ENCODE measurements at regions not wholly inside any gene's neighbourhood (a gene's known extent, or its start where the extent isn't known, plus 50 kb on each side); places are given as distances from the start of the nearest gene placed in this dataset.
"Not testable (repeated sequence)": the region's sequence is repeated elsewhere in the genome, so short reads cannot be mapped to it uniquely, and the experiment has no call there.

DNA sequence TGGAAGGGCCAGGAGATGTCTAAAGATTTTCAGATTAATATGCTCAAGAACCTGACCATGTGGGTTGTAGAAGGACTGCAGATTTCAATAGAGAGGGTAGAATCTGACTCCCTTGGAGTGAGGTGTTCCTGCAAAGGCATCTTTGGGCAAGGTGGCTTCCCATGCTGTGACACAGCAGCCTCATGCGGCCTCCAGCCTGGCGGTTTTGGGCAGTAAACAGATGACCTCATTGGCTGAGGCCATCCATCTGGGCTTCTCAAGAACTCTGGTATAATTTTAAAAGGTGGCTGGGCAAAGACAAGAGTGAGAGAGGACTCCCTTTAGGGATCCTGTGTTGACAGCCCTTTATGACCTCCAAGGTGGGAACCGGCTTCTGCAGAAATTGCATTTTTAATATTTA is 90.3 kb upstream of the ERCC6L2 start:
- no peak for DNase-seq (ENCODE audit: low spot score)

DNA sequence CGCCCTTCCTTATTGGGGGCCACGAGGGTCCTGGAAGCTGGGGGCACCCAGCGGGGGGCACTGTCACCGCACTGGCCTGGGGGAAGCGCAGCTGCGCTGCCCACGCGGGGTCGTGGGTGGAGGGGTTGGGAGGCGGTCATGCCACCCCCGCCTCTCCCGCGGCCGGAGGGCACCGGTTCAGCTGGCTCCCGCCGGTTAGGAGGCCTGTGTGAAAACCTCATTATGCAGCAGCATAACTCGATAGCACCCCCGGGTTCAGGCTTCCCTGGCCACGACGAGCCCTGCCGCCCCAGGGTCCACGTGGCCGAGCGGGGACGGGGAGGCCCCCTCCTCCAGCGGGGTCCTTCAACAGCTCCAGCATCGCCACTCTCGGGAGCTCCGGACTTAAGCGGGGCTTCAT is 91.2 kb upstream of the ERCC6L2 start:
- DNase-seq (ENCODE audit: low spot score), result no peak

DNA sequence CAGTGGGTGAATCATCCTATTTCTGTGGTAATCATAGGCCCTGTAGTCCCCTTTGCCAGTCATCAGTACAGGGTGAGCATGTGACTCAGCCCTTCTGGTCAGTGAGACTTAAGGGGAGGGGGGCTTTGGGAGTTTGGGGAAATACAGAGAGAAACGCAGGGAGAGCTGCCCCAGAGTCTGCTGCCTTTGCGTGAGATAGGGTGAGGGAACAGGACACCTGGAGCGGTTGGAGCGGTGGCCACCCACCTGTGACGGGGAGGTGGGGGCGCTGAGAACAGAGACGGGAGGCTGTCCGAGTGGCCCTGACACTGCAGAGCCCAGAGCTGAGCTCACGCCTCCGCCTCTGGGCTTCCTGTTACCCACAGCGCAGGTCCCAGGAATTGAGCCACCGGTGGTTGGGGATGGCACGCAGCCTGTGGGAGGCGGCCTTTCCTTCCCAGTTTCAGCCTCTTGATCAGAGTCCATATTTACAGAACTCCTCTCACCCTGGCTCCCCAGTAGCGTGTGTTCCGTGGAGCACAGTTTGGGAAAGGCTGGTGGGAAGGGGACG is 92.0 kb upstream of the ERCC6L2 start:
- no peak for DNase-seq (ENCODE audit: low spot score)

DNA sequence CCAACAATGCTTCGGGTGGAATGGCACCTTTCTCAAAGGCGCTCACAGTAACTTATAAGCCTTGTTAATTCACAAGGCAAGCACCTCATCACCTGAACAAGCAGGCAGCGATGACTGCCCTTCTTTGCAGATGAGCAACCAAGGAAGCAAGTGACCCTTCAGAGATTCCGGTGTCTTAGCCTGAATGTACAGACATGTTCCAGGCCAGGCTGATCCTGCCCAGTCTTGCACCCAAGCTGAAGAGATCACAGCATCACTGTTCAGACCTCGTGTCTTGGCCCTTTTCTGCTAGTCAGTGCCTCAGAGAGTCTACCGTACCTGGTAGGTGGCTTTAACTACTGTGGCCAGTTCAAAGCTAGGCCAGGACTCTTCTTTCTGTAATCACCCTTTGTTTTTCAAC is 94.7 kb upstream of the ERCC6L2 start:
- no peak for DNase-seq (ENCODE audit: low spot score)

DNA sequence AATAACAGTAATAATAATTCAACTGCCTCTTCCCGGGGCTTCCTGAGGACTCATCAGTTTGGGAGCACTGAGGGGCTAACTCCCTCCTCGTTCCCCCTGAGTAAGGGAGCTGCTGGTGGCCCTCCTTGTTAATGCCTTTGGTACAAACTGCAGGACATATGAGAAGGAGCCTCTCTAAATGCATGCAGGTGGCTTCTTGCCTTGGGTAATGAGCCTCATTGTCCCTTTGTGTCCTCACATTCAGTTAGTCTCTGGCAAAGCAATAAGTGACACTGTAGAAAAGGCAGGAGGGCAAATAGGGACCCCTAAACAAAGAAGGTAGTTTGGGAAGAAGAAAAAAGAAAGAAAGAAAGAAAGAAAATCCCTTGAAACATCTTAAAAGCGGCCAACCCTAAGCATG is 95.4 kb upstream of the ERCC6L2 start:
- DNase-seq (ENCODE audit: low spot score), result no peak

DNA sequence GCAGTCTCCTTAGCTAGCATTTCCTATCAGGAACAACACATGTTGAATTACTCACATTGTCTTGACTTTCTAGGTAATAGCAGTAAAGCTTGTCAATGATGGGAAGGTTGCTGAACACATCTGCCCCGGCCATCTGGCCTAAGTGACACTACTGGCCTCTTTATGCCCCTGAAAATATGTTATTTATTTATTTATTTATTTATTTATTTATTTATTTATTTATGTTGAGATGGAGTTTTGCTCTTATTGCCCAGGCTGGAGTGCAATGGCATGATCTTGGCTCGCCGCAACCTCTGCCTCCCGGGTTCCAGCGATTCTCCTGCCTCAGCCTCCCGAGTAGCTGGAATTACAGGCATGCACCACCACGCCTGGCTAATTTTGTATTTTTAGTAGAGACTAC is 95.9 kb upstream of the ERCC6L2 start:
- not testable (repeated sequence) for DNase-seq (ENCODE audit: low spot score)

DNA sequence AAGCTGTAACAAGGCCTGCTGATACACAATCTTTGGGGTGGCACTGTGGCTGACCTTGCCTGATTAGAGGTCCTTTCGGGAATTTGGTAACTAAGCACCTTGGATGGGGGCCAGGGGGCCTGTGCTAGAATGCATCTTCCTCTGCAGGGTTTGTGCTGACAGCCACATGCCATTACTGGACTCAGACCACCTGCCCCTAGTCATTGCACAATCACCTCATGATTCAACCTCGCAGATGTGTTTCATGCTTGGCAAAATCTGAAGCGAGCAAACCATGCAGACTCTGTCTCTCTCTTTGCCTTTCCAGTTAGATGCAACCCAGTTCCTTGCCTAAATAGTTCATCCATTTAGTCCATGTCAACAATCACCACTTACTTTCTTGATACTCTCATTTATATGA is 96.5 kb upstream of the ERCC6L2 start:
- no peak for DNase-seq (ENCODE audit: low spot score)

DNA sequence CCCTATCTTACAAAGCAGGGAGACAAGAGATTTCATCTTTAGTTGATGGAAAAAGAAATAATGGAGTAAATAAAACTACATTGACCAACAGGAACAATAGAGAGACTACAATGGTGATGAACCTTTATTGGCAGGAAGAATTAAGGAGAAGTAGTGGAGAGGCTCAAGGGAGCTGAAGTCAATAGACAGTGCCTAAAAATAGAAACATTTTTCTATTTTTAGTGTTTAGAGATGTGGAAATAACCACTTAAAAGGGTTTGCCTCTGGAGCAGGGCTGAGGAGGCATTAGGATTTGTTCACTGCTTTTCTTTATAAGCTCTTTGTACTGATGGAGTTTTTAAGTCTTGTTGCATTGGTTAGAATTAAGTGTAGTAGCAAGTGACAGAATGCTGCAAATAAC is 98.4 kb upstream of the ERCC6L2 start:
- no peak for DNase-seq (ENCODE audit: low spot score)

DNA sequence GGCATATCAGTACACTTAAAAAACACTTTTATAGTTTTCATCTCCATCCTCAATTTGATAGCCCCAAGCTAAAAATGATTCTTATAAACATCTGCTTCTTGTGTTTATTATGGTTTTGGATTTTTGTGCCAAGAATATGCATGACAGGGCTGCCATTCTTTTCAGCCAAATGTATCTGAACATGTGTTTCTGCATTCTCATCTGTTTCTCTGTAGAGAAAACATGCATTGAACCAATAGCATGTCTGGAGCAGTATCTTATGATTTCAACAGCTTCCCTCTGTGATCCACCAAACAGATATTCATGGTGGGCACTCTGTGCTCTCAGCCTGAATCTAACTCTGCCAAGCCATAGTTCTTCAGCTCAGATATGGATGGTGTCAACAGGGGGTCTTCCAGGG is 99.3 kb upstream of the ERCC6L2 start:
- no peak for DNase-seq (ENCODE audit: low spot score)

DNA sequence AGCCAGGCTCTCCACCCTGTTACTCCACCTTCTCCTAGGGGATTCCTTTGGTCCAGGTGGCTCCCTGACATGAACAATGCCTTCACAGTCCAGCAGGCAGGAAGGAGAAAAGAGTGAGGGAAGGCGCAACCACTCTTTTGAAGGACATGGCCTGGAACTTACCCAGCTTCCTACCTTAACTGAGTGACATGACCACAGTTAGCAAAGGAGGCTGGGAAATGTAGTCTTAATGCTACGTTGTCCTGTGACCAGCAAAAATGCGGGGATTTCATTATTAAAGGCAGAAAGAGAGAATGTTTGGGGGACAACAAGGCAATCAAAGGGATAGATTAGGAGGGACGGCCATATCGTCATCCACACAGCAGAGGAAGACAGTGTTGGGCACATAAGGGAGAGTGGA is 100.3 kb upstream of the ERCC6L2 start:
- DNase-seq (ENCODE audit: low spot score), result no peak

DNA sequence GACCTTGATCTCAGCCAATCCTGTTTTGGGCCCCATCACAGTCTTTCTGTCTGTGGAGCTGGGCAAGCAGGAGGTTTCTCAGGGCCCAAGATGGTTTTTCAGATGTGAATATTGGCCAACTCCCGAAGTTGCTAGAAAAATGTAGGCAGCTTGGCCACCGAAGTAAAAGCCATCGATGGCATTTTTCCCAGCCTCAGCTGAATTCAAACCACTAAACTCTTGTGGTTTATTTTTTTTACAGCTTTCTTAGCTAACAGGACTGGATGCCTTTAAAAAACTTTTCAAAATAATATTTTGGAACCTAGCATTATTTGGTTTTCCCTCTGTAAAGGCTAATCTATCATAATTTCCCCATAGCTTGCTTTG is 102.5 kb upstream of the ERCC6L2 start:
- no peak for DNase-seq (ENCODE audit: low spot score)

DNA sequence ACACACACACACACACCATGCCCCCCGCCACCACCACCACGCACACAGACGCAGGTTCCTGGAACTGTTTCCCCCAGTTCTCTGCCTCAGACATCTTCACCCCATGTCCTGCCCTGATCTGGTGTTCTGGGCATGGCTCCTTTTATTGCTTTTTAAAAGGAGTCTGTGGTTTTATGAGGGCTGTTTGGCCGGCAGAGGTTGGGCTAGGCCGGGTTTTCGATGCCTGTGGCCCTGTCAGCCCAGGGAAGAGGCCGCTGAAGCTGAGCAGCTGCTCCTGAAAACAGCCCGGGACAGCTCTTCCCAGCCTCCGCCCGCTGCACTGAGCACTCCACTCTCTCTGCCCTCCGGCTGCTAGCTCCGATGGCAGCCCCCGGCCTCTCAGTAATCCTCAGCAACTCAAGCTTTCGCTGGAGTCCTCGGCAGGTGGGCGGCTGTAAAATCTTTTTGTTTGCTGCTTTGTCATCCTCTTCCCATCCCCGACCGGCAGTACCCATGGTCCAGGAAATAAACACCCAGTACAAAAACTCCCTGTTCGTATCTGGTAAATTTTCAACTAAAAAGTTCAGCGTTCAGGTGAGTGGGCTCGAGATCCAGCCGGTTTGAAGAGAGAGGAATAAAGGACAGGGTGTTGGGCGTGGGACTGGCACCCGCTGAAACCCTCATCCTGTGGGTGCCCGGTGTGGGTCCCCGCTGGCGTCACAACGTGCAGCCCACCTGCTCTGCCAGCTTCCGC is 103.0 kb upstream of the ERCC6L2 start:
- no peak for DNase-seq (ENCODE audit: low spot score)

DNA sequence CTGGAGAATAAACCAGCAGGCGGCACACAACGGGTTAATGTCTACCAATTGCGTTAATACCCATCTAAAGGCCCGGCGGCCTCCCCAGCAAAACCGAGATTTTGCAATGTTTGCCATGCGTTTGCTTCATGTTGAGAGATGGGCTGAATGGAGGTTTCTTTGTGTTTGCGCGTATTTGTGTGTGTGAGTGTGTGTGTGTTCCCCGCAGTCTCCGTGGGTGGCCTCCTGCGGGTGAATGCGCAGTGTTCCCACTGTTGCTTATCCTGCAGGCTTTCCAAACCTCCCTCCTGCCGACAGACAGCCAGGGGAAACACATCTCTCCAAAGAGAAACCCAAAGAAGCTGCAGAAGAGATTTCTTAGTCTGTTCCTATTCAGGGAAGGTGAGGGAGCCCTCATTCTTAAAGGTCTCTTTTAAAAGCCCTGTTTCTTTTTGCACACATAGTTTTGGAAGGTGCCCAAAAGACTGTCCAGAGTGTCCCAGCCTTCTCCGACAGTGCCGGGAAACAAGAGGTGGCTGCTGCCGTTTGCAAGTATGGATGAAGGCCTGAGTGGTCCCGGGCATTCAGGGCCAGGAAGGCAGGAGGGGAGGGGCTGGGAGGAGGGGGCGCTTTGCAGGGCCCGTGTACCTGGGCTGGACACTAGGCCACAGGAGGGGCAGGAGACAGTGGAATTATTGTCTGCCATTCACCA is 103.8 kb upstream of the ERCC6L2 start:
- no peak for DNase-seq (ENCODE audit: low spot score)

DNA sequence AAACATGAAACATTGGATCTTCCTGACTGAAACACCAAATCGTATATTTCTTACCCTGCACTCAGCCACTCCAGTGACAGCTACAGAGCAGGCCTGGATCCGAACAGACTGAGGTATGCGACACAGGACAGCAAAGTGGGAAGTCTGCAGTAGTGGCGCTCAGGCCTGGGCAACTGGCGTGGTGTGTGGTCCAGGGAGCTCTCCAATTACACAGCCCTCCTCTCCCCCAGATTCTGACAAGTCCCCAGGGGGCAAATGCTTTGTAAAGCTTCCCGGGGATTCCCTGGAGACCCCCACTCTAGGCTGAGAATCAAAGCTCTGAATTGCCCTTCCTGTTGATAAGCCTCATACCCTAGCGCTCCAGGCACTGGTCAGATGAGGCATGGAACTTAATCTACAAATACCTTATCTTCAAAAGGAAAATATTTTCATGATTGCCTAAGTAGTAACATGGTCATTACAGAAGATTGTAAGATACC is 104.8 kb upstream of the ERCC6L2 start:
- DNase-seq (ENCODE audit: low spot score), result no peak

DNA sequence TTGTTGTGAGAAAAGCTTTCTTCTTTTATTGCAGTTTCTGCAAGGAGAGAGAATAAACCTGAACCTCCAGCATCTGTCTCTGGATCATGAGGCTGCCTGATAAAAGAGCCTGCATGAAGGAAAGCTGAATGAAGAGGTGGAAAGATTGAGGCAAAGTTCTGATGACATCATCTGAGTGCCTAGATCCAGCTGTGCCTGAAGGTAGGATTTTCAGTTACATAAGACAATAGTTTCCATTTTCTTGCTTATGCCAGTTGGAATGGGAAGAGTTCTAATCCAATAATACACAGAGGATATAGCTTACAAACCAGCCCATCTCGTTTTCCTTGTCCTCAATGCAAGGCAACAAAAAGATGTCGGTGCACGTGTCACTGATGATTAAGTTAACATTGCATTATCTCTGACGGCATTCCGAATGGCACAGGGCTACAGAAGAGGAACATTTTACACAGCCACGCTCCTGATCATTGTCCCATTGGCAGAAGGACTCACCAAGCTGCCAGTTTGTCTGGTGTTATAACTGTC is 105.5 kb upstream of the ERCC6L2 start:
- DNase-seq (ENCODE audit: low spot score), result no peak

DNA sequence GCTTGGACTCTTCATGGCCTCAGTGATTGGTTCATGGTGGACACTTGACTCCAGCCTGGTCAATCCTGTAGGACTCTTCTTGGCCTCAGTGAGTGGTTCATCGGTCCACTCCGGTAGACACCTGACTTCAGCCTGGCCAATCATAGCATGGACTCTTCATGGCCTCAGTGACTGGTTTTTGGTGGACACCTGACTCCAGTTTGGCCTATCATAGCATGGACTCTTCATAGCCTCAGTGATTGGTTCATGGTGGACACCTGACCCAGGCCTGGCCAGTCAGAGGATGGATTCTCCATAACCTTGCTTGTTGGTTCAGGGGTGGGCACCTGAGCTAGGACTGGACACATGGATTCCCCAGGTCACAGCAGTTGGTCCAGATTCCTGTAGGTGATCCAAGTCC is 106.0 kb upstream of the ERCC6L2 start:
- no peak for DNase-seq (ENCODE audit: low spot score)

DNA sequence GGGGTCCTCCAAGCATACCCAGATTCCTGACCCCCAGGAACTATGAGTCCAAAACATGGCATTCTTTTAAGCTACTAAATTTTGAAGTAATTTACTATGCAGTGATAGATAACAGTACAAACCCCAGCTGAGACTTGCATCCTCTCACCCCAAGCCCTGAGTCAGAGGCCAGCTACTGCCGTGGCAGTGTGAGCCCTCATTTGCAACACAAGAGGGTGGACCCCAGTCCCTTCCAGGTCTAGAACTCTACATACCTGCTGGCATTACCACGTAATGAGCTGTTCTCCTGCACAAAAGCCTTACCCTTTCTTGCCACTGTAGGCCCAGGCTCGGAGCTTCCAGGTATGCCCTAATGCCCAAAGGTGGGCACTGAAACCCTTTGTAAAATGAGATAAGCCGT is 108.6 kb upstream of the ERCC6L2 start:
- DNase-seq (ENCODE audit: low spot score), result no peak

DNA sequence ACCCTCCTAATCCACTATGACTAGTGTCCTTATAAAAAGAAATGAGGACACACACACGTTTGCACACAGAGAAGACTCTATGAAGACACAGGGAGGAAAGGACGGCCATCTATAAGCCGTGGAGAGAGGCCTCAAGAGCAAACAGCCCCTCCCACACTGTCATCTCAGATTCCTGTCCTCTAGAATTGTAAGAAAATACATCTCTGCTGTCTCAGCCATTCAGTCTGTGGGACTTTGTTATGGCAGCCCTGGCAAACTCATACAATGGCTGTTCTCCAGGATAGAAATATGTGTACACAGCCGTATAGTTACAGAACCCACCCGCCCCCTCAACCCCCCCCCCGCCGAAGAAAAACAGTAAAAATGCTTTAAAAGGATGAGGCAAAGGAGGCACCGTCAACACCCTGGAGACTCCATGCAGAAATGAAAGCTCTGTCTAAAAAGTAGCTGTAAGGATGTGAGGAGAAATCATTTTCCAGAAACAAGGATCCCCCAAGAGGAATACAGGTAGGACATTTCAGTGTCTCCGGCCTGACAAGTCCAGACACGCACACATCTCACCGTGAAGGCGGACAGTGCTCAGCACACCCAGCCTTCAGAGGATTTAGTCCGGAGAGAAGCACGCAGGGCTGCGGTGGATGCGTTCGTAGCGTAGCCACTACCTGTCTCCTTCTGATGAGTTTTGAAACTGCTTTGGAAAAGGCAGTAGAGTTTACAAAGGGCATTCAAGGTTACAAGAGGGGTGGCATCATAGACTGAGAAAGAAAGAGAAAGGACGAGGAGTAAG is 110.8 kb upstream of the ERCC6L2 start:
- DNase-seq (ENCODE audit: low spot score), result no peak

DNA sequence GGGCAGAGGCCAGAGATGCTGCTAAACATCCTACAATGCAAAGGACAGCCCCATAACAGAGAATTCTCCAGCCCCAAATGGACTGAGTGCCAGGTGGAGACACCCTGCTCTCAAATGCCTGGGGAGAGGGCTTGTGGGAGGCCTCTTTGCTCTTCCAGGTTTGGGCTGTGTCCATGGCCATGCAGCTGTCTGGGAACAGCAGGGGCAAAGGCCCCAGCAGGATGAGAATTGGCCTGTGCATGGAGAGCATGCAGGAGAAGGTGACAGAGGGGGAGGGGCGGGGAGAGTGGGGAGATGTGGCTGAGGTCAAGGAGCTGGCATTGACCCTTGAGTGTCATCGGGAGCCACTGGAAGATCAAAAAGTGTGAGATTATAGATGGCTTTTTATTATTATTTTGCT is 111.5 kb upstream of the ERCC6L2 start:
- DNase-seq (ENCODE audit: low spot score), result no peak

DNA sequence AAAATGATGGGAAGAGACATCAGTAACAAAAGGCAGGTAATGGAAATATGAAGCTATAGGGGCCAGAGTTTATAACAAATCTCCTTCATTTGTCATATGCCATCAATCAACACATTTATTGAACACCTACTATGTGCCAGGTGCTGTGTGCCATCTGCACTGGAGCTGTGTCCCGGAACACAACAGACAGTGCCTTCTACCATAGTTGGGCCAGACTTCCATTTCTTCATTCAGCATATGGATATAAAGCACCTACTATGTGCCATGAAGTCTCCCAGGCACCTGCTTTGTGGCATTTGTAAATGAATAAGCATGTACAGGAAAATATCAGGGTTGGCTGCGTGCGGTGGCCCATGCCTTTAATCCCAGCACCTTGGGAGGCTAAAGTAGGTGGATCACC is 112.5 kb upstream of the ERCC6L2 start:
- DNase-seq (ENCODE audit: low spot score), result no peak

DNA sequence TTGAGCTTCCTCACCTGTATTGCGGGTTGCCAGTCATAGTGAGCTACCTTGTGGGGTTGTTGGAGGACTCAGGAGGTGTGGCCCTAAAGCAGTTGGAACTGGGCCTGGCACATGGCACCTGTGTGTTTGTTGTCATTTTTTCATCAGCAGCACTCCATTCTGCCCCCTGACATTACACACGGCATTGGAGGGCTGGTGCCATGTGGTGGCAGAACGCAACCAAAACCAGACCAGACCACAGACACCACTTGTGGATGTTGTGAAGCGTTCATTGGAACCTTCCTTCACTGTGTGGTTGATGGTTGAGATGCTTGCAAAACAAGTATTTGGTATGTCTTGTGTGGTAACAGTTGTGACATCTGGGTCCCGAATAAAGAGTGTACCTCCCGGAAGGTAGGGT is 113.2 kb upstream of the ERCC6L2 start:
- DNase-seq (ENCODE audit: low spot score), result no peak

DNA sequence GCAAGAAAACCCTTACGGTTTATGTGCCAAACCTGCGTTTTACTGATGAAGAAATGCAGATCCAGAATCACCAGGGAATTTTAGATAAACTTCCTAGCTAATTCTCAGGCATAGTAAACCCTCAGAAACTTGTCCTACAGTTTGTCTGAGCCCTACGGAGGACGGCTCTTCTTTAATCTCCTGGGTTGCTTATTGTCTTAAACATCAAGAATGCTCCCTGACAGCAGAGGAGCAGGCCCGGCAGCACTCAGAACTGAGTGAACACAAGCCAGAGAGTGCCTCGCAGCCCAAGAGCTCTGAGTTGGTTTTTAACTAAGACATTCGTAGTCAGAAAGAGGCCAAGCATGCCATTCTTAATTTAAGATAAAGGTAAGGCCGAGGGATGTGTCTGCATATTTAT is 114.7 kb upstream of the ERCC6L2 start:
- no peak for DNase-seq (ENCODE audit: low spot score)

DNA sequence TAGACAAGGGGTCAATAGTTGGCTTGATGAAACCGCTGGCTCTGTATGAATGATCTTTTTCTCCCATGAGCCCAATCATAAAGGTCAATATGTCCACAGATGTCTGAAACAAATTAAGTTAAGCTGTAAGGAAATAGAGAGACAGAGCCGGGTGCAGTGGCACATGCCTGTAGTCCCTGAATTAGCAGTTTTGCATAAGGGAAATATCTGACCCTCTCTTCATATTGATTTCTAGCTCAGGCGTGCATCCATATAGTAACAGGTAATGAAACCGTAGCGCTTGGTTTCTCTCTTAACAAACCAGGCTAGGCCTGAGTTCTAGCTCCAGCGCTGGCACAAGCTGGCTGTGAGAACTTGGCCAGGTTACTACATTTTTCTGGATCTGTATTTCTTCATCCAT is 118.1 kb upstream of the ERCC6L2 start:
- peak; percentile 41 for DNase-seq (ENCODE audit: low spot score)
